ENCODE measurements at regions not wholly inside any gene's neighbourhood (a gene's known extent, or its start where the extent isn't known, plus 50 kb on each side); places are given as distances from the start of the nearest gene placed in this dataset.
"Not testable (repeated sequence)": the region's sequence is repeated elsewhere in the genome, so short reads cannot be mapped to it uniquely, and the experiment has no call there.

- DNase-seq (ENCODE audit: low spot score) (no peak), ATAC-seq (ENCODE audit: low FRiP score) (no peak)
- TF ChIP-seq, protein P1, sequence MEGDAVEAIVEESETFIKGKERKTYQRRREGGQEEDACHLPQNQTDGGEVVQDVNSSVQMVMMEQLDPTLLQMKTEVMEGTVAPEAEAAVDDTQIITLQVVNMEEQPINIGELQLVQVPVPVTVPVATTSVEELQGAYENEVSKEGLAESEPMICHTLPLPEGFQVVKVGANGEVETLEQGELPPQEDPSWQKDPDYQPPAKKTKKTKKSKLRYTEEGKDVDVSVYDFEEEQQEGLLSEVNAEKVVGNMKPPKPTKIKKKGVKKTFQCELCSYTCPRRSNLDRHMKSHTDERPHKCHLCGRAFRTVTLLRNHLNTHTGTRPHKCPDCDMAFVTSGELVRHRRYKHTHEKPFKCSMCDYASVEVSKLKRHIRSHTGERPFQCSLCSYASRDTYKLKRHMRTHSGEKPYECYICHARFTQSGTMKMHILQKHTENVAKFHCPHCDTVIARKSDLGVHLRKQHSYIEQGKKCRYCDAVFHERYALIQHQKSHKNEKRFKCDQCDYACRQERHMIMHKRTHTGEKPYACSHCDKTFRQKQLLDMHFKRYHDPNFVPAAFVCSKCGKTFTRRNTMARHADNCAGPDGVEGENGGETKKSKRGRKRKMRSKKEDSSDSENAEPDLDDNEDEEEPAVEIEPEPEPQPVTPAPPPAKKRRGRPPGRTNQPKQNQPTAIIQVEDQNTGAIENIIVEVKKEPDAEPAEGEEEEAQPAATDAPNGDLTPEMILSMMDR (IDR thresholded peaks at IDR 0.05): no peak
Measured at GRCh38 chr16:26454102-26454501, 612.6 kb upstream of the C16orf82 start.

DNA sequence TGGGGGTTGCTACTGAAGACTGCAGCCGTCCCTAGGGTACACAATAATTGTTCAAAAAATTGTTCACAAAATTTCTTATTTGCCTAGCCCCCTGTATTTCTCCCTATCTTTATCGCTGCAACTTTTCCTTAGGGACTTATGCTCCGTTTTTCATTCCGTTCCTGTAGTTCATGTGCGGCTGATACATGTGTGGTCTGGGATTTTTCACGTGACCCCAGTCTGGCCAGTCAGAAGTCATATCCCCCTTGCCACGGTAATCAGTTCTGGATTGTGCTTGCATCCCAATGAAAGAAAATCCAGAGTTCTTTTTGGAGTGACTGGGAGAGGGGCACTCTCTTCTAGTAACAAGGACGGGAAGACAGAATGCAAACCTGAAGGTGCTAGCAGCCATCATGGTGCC lies 610.7 kb upstream of the C16orf82 start:
- no peak for ATAC-seq (ENCODE audit: low FRiP score)
- TF ChIP-seq, protein P1 (IDR thresholded peaks at IDR 0.05): no peak
- DNase-seq (ENCODE audit: low spot score): no peak

DNA sequence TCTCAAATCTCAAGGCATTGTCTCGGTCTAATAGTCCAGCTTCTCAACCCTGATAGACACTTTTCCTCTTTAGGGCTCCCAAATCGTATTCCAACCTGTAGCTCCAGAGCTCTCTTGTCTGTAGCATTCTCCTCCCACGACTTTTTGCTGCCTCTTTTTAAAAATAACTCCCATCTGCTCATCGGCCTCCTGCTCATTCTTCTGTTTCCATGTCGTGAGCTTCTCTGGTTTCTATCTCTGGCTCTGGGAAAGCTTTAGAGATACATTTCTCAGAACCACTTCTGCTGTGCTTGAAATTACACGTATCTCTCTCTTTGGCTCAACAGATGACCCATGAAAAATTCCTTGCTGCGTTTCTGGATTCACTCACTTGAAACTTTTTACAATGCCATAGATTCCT lies 609.6 kb upstream of the C16orf82 start:
- no peak for ATAC-seq (ENCODE audit: low FRiP score)
- TF ChIP-seq, protein P1 (IDR thresholded peaks at IDR 0.05): no peak
- no peak for DNase-seq (ENCODE audit: low spot score)

DNA sequence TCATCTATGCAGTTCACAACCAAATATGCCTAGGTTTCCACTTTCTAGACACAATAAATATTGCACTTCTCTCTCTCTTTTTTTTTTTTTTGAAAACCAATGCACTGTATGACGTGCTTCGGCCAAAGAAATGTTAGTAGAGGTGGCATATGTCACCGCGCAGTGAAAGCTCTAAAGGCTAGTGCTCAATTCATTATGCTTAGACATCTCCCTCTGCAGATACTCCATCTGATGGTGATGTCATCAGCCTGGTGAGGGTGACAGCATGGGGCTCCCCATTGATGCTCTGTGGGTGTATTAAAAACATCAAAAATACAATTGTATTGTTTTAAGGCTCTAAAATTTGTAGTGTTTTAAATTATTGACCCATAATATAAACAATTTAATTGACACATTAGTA lies 608.8 kb upstream of the C16orf82 start:
- DNase-seq (ENCODE audit: low spot score) (no peak), ATAC-seq (ENCODE audit: low FRiP score) (no peak)
- TF ChIP-seq, protein P1 (IDR thresholded peaks at IDR 0.05): no peak

- TF ChIP-seq, protein P1 (IDR thresholded peaks at IDR 0.05): no peak
- no peak for ATAC-seq (ENCODE audit: low FRiP score)
- DNase-seq (ENCODE audit: low spot score): no peak
Measured at GRCh38 chr16:26464576-26465266, 602.0 kb upstream of the C16orf82 start.

DNA sequence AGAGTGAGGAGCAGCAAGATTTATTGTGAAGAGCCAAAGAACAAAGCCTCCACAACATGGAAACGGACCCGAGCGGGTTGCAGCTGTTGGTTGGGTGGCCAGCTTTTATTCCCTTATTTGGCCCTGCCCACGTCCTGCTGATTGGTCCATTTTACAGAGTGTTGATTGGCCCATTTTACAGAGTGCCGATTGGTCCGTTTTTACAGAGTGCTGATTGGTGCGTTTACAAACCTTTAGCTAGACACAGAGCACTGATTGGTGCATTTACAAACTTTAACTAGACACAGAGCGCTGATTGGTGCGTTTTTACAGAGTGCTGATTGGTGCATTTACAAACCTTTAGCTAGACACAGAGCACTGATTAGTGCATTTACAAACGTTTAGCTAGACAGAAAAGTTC lies 592.3 kb upstream of the C16orf82 start:
- ATAC-seq (ENCODE audit: low FRiP score); DNase-seq (ENCODE audit: low spot score): not testable (repeated sequence)

- ATAC-seq (ENCODE audit: low FRiP score) (no peak), DNase-seq (ENCODE audit: low spot score) (no peak)
- TF ChIP-seq, protein P1 (IDR thresholded peaks at IDR 0.05): no peak
Measured at GRCh38 chr16:26475596-26475995, 591.1 kb upstream of the C16orf82 start.

All from omental fat pad (tissue), 3 donors.